HG03354 (cell line): ENCODE measurements at regions not wholly inside any gene's neighbourhood (a gene's known extent, or its start where the extent isn't known, plus 50 kb on each side); places are given as distances from the start of the nearest gene placed in this dataset.

Experiments
- ATAC-seq: cut with Tn5 transposase; IDR thresholded peaks from one replicate; pipeline ENCODE4 v1.9.1; 2021; ENCODE audit warnings: mild to moderate bottlenecking; ENCODE audit not compliant: unreplicated experiment, poor library complexity, severe bottlenecking

GRCh38 chr14:98022541-98023520, 1225.6 kb downstream of the VRK1 start:
- ATAC-seq: no peak

- ATAC-seq: no peak
Observed at GRCh38 chr14:98028162-98028561, 1231.0 kb downstream of the VRK1 start.

GRCh38 chr14:98035396-98035795, 1236.6 kb downstream of the BCL11B start:
- no peak for ATAC-seq

- ATAC-seq: no peak
Observed at GRCh38 chr14:98037831-98038230, 1234.2 kb downstream of the BCL11B start.

- no peak for ATAC-seq
Observed at GRCh38 chr14:98056946-98057345, 1215.1 kb downstream of the BCL11B start.

- ATAC-seq: no peak
Observed at GRCh38 chr14:98059106-98059505, 1212.9 kb downstream of the BCL11B start.

GRCh38 chr14:98062083-98062482, 1209.9 kb downstream of the BCL11B start:
- no peak for ATAC-seq

- ATAC-seq: no peak
Observed at GRCh38 chr14:98069712-98070171, 1202.3 kb downstream of the BCL11B start.

- no peak for ATAC-seq
Observed at GRCh38 chr14:98070536-98070935, 1201.5 kb downstream of the BCL11B start.

GRCh38 chr14:98074111-98074510, 1197.9 kb downstream of the BCL11B start:
- no peak for ATAC-seq

- ATAC-seq: no peak
Observed at GRCh38 chr14:98077176-98077575, 1194.8 kb downstream of the BCL11B start.

- no peak for ATAC-seq
Observed at GRCh38 chr14:98082833-98083232, 1189.2 kb downstream of the BCL11B start.

- no peak for ATAC-seq
Observed at GRCh38 chr14:98085751-98086150, 1186.2 kb downstream of the BCL11B start.

GRCh38 chr14:98093111-98093510, 1178.9 kb downstream of the BCL11B start:
- ATAC-seq: no peak

GRCh38 chr14:98099527-98099926, 1172.5 kb downstream of the BCL11B start:
- ATAC-seq: no peak

- ATAC-seq: no peak
Observed at GRCh38 chr14:98101323-98101722, 1170.7 kb downstream of the BCL11B start.

GRCh38 chr14:98103705-98104104, 1168.3 kb downstream of the BCL11B start:
- no peak for ATAC-seq

- no peak for ATAC-seq
Observed at GRCh38 chr14:98109326-98109725, 1162.7 kb downstream of the BCL11B start.

GRCh38 chr14:98112194-98112780, 1159.7 kb downstream of the BCL11B start:
- no peak for ATAC-seq

GRCh38 chr14:98114122-98114895, 1157.7 kb downstream of the BCL11B start:
- no peak for ATAC-seq
